Ovary (tissue), 7 donors: ENCODE measurements at regions not wholly inside any gene's neighbourhood (a gene's known extent, or its start where the extent isn't known, plus 50 kb on each side); places are given as distances from the start of the nearest gene placed in this dataset.

Experiments
- DNase-seq, 5 donors: peaks; one replicate each; pipeline ENCODE4 v3.0.0-alpha.2; 2019 to 2020
- H3K27ac ChIP-seq, 2 donors: fragments of 200-600 bp; one replicate each; pipeline versions ENCODE4 v1.5.1 to v1.8.0; 2019 to 2022
- H3K27me3 ChIP-seq: fragments of 200-600 bp; one replicate; pipeline ENCODE4 v1.8.0; 2022
- H3K36me3 ChIP-seq: fragments of 200-600 bp; sonication (generic); one replicate; pipeline ENCODE4 v1.5.1; 2019
- H3K4me1 ChIP-seq: one replicate; pipeline ENCODE4 v1.8.1; 2013; ENCODE audit warnings: mild to moderate bottlenecking, moderate library complexity; ENCODE audit not compliant: insufficient read depth
- H3K4me3 ChIP-seq: fragments of 200-600 bp; sonication (generic); one replicate; pipeline ENCODE4 v1.5.1; 2017
- H3K9me3 ChIP-seq, 2 donors: fragments of 200-600 bp in 1 of 2; sonication (generic) in 1 of 2; one replicate each; pipeline versions ENCODE4 v1.5.1 to v1.8.1; 2013 to 2019; ENCODE audit warnings: mild to moderate bottlenecking in 1 of 2, moderate library complexity in 1 of 2
- EP300 ChIP-seq: sonication (generic); formaldehyde crosslinking; IDR thresholded peaks from one replicate; pipeline ENCODE4 v1.6.1; 2017; ENCODE audit warnings: antibody characterized with exemption
- POLR2A ChIP-seq: fragments of 450-650 bp; IDR thresholded peaks from one replicate; pipeline ENCODE4 v1.6.1; 2017; ENCODE audit warnings: antibody characterized with exemption, mild to moderate bottlenecking, moderate library complexity
- WGBS, 3 donors: extraction: QIAGEN DNeasy Blood & Tissue Kit in 1 of 3; methylation state at CpG; one replicate each; pipeline versions ENCODE4 v1.1.5 to v1.1.7; 2013 to 2017; 5-methylcytosine and 5-hydroxymethylcytosine counted together
- intact Hi-C, 4 donors: fragments of 100-400 bp; cut with DNase I; formaldehyde crosslinking; loops; one replicate each; pipeline versions ENCODE4 v1.11.0 to v1.15.1; 2022 to 2023
- TF ChIP-seq, protein P1 (sequence below), 3 donors: fragments of 450-650 bp in 2 of 3; fragments of 200-600 bp in 1 of 3; IDR thresholded peaks; one replicate each; pipeline versions ENCODE4 v1.5.1 to v1.8.0; 2016 to 2022; ENCODE audit warnings: antibody characterized with exemption in 3 of 3, mild to moderate bottlenecking in 1 of 3
- donor health status: DM: no; HTN: no; CAD: no; lungs with moderate emphysema.
- donor health status: DM: no; HTN: no; CAD: no.
- donor health status: Bipolar disorder and iron deficiency.
- donor health status: DM: no; HTN: no; CAD: no.
- donor health status: DM: yes; HTN: yes; CAD: no.

DNA sequence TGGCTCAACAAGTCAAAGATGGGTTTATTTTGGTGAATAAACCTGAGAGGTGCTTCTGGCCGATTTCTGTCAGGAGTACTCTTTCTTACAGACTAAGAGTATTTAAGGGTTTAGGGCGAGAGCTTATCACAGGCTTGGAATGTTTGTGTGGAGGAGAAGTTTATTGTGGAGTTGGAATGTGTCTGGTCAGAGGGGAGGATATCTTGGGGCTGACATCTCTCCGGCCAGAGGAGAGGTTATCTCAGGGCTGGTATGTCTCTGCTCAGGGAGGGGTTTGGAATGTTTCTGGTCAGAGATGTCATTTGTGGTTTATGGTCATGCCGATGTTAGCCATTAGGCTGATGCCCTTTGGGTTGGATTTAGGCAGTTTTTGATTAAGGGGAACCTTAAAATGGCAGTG lies 236.4 kb upstream of the EEF2KMT start:
- TF ChIP-seq, protein P1, sequence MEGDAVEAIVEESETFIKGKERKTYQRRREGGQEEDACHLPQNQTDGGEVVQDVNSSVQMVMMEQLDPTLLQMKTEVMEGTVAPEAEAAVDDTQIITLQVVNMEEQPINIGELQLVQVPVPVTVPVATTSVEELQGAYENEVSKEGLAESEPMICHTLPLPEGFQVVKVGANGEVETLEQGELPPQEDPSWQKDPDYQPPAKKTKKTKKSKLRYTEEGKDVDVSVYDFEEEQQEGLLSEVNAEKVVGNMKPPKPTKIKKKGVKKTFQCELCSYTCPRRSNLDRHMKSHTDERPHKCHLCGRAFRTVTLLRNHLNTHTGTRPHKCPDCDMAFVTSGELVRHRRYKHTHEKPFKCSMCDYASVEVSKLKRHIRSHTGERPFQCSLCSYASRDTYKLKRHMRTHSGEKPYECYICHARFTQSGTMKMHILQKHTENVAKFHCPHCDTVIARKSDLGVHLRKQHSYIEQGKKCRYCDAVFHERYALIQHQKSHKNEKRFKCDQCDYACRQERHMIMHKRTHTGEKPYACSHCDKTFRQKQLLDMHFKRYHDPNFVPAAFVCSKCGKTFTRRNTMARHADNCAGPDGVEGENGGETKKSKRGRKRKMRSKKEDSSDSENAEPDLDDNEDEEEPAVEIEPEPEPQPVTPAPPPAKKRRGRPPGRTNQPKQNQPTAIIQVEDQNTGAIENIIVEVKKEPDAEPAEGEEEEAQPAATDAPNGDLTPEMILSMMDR (IDR thresholded peaks at IDR 0.05), result no peak
- no peak for TF ChIP-seq POLR2A
- no peak for TF ChIP-seq EP300
- intact Hi-C loops, result no loop called here
- Histone ChIP-seq H3K4me1 (no peaks in the 10 kb centered on the region), H3K4me3 (no peak overlapping the region), H3K36me3 (no peaks in the 10 kb centered on the region), H3K9me3 (no peaks in the 10 kb centered on the region), H3K27ac (no peak overlapping the region), H3K27me3 (no peaks in the 10 kb centered on the region)
- WGBS, 3 donors, result 8 to 17% (median 14%) methylated on average over 4 of the region's 4 CpGs
- no peak for DNase-seq

DNA sequence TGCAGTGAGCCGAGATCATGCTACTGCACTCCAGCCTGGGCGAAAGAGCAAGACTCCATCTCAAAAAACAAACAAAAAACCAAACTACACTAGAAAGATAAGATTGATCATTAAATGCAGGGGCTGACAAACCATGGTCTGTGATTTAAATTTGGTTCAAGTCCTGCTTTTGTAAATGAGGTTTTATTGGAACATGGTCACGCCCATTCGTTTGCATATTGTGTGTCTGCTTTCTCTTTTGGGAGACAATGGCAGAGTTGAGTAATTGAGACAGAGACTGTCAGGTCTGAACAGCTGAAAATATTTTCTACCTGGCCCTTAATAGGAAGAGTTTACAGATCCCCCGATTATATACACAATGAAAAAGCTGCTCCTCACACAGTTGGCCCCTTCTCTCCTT lies 235.5 kb upstream of the EEF2KMT start:
- no peak overlapping the region for H3K27ac ChIP-seq
- H3K36me3 ChIP-seq, result no peaks in the 10 kb centered on the region
- no peak overlapping the region for H3K4me3 ChIP-seq
- no peaks in the 10 kb centered on the region for H3K9me3 ChIP-seq
- intact Hi-C loops, result no loop called here
- no peaks in the 10 kb centered on the region for H3K4me1 ChIP-seq
- no peak for DNase-seq
- TF ChIP-seq, protein P1 (IDR thresholded peaks at IDR 0.05), result no peak
- TF ChIP-seq EP300 (no peak), POLR2A (no peak)
- 86 to 96% (median 88%) methylated on average over 5 of the region's 5 CpGs for WGBS, 3 donors
- H3K27me3 ChIP-seq, result no peaks in the 10 kb centered on the region

DNA sequence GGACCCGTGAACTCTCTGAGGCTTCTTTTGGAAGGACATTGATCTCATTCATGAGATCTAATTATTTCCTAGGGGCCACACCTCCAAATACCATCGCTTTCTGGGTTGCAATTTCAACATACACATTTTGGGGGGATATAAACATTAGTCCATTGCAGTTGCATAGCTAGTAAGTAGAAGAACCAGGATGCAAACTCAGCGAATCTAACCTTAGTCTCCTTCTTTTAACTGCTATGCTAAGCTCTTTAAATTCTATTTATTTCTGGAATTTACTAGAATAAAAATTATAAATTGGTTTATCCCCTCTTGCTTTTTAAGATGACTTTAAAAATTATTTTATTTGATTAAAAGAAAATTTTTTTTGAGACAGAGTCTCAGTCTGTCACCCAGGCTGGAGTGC lies 232.5 kb upstream of the EEF2KMT start:
- no peak for DNase-seq
- H3K27me3 ChIP-seq, result no peaks in the 10 kb centered on the region
- intact Hi-C loops, result no loop called here
- H3K4me1 ChIP-seq, result no peaks in the 10 kb centered on the region
- H3K9me3 ChIP-seq, result no peaks in the 10 kb centered on the region
- TF ChIP-seq EP300 (no peak), POLR2A (no peak)
- TF ChIP-seq, protein P1 (IDR thresholded peaks at IDR 0.05), result no peak
- WGBS, 3 donors, result 79 to 89% (median 83%) methylated on average over 3 of the region's 3 CpGs
- H3K27ac ChIP-seq, result no peak overlapping the region
- H3K4me3 ChIP-seq, result no peak overlapping the region
- H3K36me3 ChIP-seq, result no peaks in the 10 kb centered on the region

DNA sequence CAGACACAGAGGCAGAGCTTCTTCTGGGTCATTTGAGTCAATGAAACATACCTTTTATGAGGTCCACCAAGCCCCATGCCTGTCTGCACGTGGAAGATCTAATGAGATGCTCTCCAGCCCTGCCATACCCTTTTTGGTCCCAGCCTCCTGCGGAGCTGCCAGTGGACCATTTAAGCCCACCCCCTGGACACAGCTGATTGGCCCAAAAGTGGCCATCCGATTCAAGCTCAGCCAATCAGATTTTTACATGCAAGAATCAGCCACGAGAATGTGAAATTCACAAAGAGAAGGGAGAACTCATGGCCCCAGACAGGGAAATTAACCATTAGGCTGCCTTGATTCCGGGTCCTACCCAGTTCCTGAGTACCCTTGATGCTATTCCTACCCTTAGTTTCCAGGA lies 231.0 kb upstream of the EEF2KMT start:
- Histone ChIP-seq H3K4me3 (no peak overlapping the region), H3K27ac (no peak overlapping the region), H3K9me3 (no peaks in the 10 kb centered on the region), H3K4me1 (no peaks in the 10 kb centered on the region), H3K36me3 (no peaks in the 10 kb centered on the region), H3K27me3 (no peaks in the 10 kb centered on the region)
- WGBS, 3 donors, result 55 to 66% (median 59%) methylated on average over 5 of the region's 5 CpGs
- intact Hi-C loops, result no loop called here
- DNase-seq, result no peak
- TF ChIP-seq EP300, result no peak
- TF ChIP-seq POLR2A, result no peak
- TF ChIP-seq, protein P1 (IDR thresholded peaks at IDR 0.05), result no peak

DNA sequence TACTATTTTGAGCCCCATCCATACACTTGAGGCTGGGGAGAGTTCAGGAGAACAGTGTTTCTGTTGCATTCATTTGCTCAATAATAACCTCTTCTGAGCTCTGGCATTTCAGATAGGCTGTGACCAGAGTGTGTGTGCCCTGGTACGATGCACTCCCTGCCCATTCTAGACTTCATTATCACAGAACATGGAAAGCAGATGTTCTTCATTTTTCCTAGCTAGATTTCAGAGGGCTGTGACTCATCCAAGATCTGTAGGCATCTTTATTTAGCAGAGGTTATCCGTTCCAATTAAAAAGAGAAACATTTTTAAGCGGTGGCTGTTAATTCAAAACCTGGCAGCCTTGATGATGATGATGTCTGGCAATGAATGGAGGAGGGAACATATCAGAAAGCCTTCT lies 228.8 kb upstream of the EEF2KMT start:
- intact Hi-C loops, result no loop called here

More for the DNA sequence above, 228.8 kb upstream of the EEF2KMT start:
- no peak for DNase-seq
- TF ChIP-seq POLR2A (no peak), EP300 (no peak)
- TF ChIP-seq, protein P1 (IDR thresholded peaks at IDR 0.05), result no peak
- H3K9me3 ChIP-seq, result no peaks in the 10 kb centered on the region
- H3K4me1 ChIP-seq, result no peaks in the 10 kb centered on the region
- H3K36me3 ChIP-seq, result no peaks in the 10 kb centered on the region
- WGBS, 3 donors, result 65 to 74% (median 67%) methylated on average over 3 of the region's 3 CpGs
- no peaks in the 10 kb centered on the region for H3K27me3 ChIP-seq
- no peak overlapping the region for H3K4me3 ChIP-seq
- no peak overlapping the region for H3K27ac ChIP-seq
